ENCODE measurements at regions not wholly inside any gene's neighbourhood (a gene's known extent, or its start where the extent isn't known, plus 50 kb on each side); places are given as distances from the start of the nearest gene placed in this dataset.

GRCh38 chr1:103960710-103961109, 211.0 kb downstream of the AMY1C start:
- TF ChIP-seq CTCF (conservative IDR thresholded peaks at IDR 0.05) = no peak
- TF ChIP-seq EZH2 (IDR thresholded peaks at IDR 0.05; ENCODE audit: low read depth) = no peak

Data from PC-9 (cell line).